Endothelial cell (in vitro differentiated cells): ENCODE measurements at regions not wholly inside any gene's neighbourhood (a gene's known extent, or its start where the extent isn't known, plus 50 kb on each side); places are given as distances from the start of the nearest gene placed in this dataset.

Source experiments
- DNase-seq: peaks from one replicate; pipeline ENCODE4 v3.0.0; 2021; ENCODE audit warnings: low spot score
- H3K27ac Mint-ChIP-seq: one replicate; pipeline ENCODE4 v1.8.0; 2021; ENCODE audit warnings: mixed read lengths, inconsistent platforms; ENCODE audit not compliant: unreplicated experiment
- H3K27me3 Mint-ChIP-seq: one replicate; pipeline ENCODE4 v1.8.0; 2021; ENCODE audit warnings: mild to moderate bottlenecking, moderate library complexity, mixed read lengths, inconsistent platforms; ENCODE audit not compliant: unreplicated experiment
- H3K36me3 Mint-ChIP-seq: one replicate; pipeline ENCODE4 v1.8.0; 2021; ENCODE audit warnings: mild to moderate bottlenecking, low read depth, mixed read lengths, inconsistent platforms; ENCODE audit not compliant: unreplicated experiment
- H3K4me1 Mint-ChIP-seq: one replicate; pipeline ENCODE4 v1.8.0; 2021; ENCODE audit warnings: mild to moderate bottlenecking, mixed read lengths, inconsistent platforms; ENCODE audit not compliant: unreplicated experiment
- H3K4me3 Mint-ChIP-seq: one replicate; pipeline ENCODE4 v1.8.0; 2021; ENCODE audit warnings: mild to moderate bottlenecking, mixed read lengths, inconsistent platforms; ENCODE audit not compliant: unreplicated experiment
- H3K9me3 Mint-ChIP-seq: one replicate; pipeline ENCODE4 v1.8.0; 2021; ENCODE audit warnings: mixed read lengths, inconsistent platforms; ENCODE audit not compliant: unreplicated experiment
- CTCF ChIP-seq: fragments of 200-600 bp; sonication (generic); IDR thresholded peaks from one replicate; pipeline ENCODE4 v1.5.0; 2021; ENCODE audit warnings: antibody characterized with exemption; ENCODE audit not compliant: unreplicated experiment

- H3K27ac Mint-ChIP-seq, result no peak overlapping the region
- no peak overlapping the region for H3K4me3 Mint-ChIP-seq
- DNase-seq, result no peak
- H3K36me3 Mint-ChIP-seq, result peaks cover 9% of the 10 kb centered on the region
- no peak for TF ChIP-seq CTCF
- no peaks in the 10 kb centered on the region for H3K4me1 Mint-ChIP-seq
- peaks cover 6% of the 10 kb centered on the region for H3K9me3 Mint-ChIP-seq
- H3K27me3 Mint-ChIP-seq, result peaks cover 1% of the 10 kb centered on the region
These were observed 108.9 kb upstream of the POGK start for GRCh38 chr1:166730299-166730888.

- no peak for TF ChIP-seq CTCF
- Mint-ChIP-seq H3K27me3 (no peaks in the 10 kb centered on the region), H3K36me3 (no peaks in the 10 kb centered on the region), H3K4me1 (no peaks in the 10 kb centered on the region), H3K4me3 (no peak overlapping the region), H3K9me3 (no peaks in the 10 kb centered on the region), H3K27ac (no peak overlapping the region)
- DNase-seq, result no peak
These were observed 101.1 kb upstream of the POGK start for GRCh38 chr1:166738140-166738539.

DNA sequence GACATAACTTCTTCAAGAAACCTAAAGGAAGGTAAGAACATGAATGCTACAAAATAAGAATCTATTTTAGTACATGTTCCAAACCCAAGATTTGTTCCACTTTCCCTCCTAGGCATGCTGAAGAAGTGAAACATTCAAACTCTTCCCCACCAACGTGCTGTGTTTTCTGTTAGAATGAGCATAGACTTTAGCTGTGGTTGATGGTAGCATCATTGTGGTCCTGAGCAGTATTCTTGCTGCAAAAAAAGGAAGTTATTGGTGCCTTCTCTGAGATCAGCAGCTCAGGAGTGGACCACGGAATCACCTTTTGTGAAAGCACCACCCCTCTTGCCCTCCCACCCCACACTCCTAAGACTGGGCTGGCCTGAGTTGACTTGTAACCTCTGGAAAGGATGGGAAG lies 100.4 kb upstream of the POGK start:
- no peak for DNase-seq
- Mint-ChIP-seq H3K36me3 (no peaks in the 10 kb centered on the region), H3K9me3 (no peaks in the 10 kb centered on the region), H3K4me1 (no peaks in the 10 kb centered on the region), H3K27ac (no peak overlapping the region), H3K27me3 (no peaks in the 10 kb centered on the region), H3K4me3 (no peak overlapping the region)
- TF ChIP-seq CTCF, result no peak

- no peaks in the 10 kb centered on the region for H3K27me3 Mint-ChIP-seq
- no peak for TF ChIP-seq CTCF
- no peaks in the 10 kb centered on the region for H3K9me3 Mint-ChIP-seq
- H3K4me1 Mint-ChIP-seq, result no peaks in the 10 kb centered on the region
- H3K27ac Mint-ChIP-seq, result no peak overlapping the region
- DNase-seq, result no peak
- no peak overlapping the region for H3K4me3 Mint-ChIP-seq
- H3K36me3 Mint-ChIP-seq, result no peaks in the 10 kb centered on the region
These were observed 98.5 kb upstream of the POGK start for GRCh38 chr1:166740668-166741276.

- no peak for TF ChIP-seq CTCF
These were observed 76.0 kb upstream of the POGK start for GRCh38 chr1:166763318-166763717.

More at GRCh38 chr1:166763318-166763717, 76.0 kb upstream of the POGK start:
- Mint-ChIP-seq H3K9me3 (no peaks in the 10 kb centered on the region), H3K36me3 (no peaks in the 10 kb centered on the region), H3K27me3 (peaks cover 1% of the 10 kb centered on the region), H3K4me3 (no peak overlapping the region), H3K27ac (no peak overlapping the region), H3K4me1 (no peaks in the 10 kb centered on the region)
- no peak for DNase-seq
